Neural cell (in vitro differentiated cells): ENCODE measurements at regions not wholly inside any gene's neighbourhood (a gene's known extent, or its start where the extent isn't known, plus 50 kb on each side); places are given as distances from the start of the nearest gene placed in this dataset.

Source experiments
- EP300 ChIP-seq: fragments of 450-650 bp; conservative IDR thresholded peaks from 2 replicates; pipeline ENCODE4 v1.6.1; 2014; ENCODE audit warnings: antibody characterized with exemption, mild to moderate bottlenecking, moderate library complexity; ENCODE audit not compliant: poor library complexity, severe bottlenecking
- EZH2 ChIP-seq: fragments of 200-600, 300-800 bp; shearing (Covaris generic), sonication (generic); IDR thresholded peaks from 2 replicates; pipeline ENCODE4 v1.6.1; 2014; ENCODE audit warnings: antibody characterized with exemption, low read length, borderline replicate concordance, mild to moderate bottlenecking; ENCODE audit not compliant: insufficient read depth, poor library complexity, severe bottlenecking
- MXI1 ChIP-seq: fragments of 450-650 bp; conservative IDR thresholded peaks from 2 replicates; pipeline ENCODE4 v1.6.1; 2014; ENCODE audit warnings: antibody characterized with exemption, mild to moderate bottlenecking; ENCODE audit not compliant: poor library complexity, severe bottlenecking
- POLR2AphosphoS5 ChIP-seq: IDR thresholded peaks from 2 replicates; pipeline ENCODE4 v1.6.1; 2012
- RAD21 ChIP-seq: fragments of 450-650 bp; conservative IDR thresholded peaks from 2 replicates; pipeline ENCODE4 v1.6.1; 2014; ENCODE audit warnings: antibody characterized with exemption, mild to moderate bottlenecking, moderate library complexity
- REST ChIP-seq: IDR thresholded peaks from 2 replicates; pipeline ENCODE4 v1.6.1; 2012; ENCODE audit warnings: borderline replicate concordance
- SMC3 ChIP-seq: fragments of 450-650 bp; conservative IDR thresholded peaks from 2 replicates; pipeline ENCODE4 v1.6.1; 2014; ENCODE audit warnings: antibody characterized with exemption, mild to moderate bottlenecking, moderate library complexity; ENCODE audit not compliant: poor library complexity
- TAF1 ChIP-seq: IDR thresholded peaks from 2 replicates; pipeline ENCODE4 v1.6.1; 2012; ENCODE audit warnings: low read depth
- TF ChIP-seq, protein P1 (sequence below): fragments of 450-650 bp; IDR thresholded peaks from 2 replicates; pipeline ENCODE4 v1.5.1; 2014; ENCODE audit warnings: antibody characterized with exemption, mild to moderate bottlenecking, moderate library complexity; ENCODE audit not compliant: poor library complexity, severe bottlenecking

DNA sequence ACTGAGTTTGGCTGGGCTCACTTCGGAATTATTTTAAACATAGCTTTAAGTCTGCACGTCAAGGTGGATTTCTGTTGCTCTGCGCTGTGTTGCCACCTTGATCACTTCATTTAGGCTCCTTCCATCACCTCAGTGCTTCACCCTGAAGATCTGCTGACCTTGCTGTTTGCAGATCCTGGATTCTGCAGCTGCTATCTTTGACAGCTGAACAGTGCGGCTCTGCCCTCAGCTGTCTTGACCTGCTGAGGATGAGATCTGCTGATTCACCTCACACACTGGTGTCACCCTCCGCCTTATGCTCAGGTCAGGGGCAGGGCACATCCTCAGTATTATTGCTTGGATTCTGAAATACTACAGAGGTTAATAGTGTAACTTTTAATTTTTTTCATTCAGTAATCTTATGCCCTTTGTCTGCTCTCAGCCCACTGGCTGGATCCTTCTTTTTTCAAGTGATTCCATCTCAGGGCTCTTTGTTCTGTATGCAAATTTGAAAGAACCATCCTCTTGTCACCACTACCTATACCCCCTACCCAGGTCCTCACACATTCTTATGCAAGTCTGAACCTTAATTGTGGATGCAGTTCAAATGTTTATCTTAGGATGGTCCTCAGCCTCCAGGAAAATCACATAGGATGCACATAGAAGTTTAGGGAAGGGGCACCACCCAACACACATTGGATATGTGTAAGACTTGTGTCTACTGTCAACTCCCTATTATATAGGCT, 364.0 kb downstream of the OLFM3 start:
- TF ChIP-seq, protein P1, sequence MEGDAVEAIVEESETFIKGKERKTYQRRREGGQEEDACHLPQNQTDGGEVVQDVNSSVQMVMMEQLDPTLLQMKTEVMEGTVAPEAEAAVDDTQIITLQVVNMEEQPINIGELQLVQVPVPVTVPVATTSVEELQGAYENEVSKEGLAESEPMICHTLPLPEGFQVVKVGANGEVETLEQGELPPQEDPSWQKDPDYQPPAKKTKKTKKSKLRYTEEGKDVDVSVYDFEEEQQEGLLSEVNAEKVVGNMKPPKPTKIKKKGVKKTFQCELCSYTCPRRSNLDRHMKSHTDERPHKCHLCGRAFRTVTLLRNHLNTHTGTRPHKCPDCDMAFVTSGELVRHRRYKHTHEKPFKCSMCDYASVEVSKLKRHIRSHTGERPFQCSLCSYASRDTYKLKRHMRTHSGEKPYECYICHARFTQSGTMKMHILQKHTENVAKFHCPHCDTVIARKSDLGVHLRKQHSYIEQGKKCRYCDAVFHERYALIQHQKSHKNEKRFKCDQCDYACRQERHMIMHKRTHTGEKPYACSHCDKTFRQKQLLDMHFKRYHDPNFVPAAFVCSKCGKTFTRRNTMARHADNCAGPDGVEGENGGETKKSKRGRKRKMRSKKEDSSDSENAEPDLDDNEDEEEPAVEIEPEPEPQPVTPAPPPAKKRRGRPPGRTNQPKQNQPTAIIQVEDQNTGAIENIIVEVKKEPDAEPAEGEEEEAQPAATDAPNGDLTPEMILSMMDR = no peak
- TF ChIP-seq REST (no peak), EZH2 (no peak), EP300 (no peak), POLR2AphosphoS5 (no peak), SMC3 (no peak), RAD21 (no peak), TAF1 (no peak), MXI1 (no peak)
